H1 (cell line): ENCODE measurements at regions not wholly inside any gene's neighbourhood (a gene's known extent, or its start where the extent isn't known, plus 50 kb on each side); places are given as distances from the start of the nearest gene placed in this dataset.

Experiments used
- CTCF ChIA-PET: fragments of 300-600 bp; sonication (Branson Sonifier 250); formaldehyde crosslinking; loops from one replicate; lab custom pipeline; 2021; ENCODE audit not compliant: partially characterized antibody; lab: Charles Lee
- POLR2A ChIA-PET: fragments of 300-600 bp; sonication (Branson Sonifier 250); formaldehyde crosslinking; loops from one replicate; lab custom pipeline; 2021; ENCODE audit warnings: inconsistent platforms; ENCODE audit not compliant: partially characterized antibody; lab: Charles Lee
- DNase-seq, 2 experiments: peaks; one replicate each; pipeline versions ENCODE4 v3.0.0 to v3.0.0-alpha.2; 2010 to 2022; ENCODE audit warnings: low spot score in 2 of 2, low read depth in 1 of 2, mixed read lengths in 1 of 2
- FAIRE-seq: peaks from 2 replicates; lab custom pipeline; 2011; peaks lifted over from hg19 to GRCh38; lab: Jason Lieb, UNC
- H2AFZ ChIP-seq: 2 replicates; pipeline ENCODE4 v1.8.1; 2012; ENCODE audit warnings: low read length, inconsistent platforms
- H2AK5ac ChIP-seq: 2 replicates; pipeline ENCODE4 v1.6.1; 2013; ENCODE audit warnings: low read depth, low read length
- H2BK120ac ChIP-seq: replicated peaks from 2 replicates; pipeline ENCODE3; 2013; ENCODE audit warnings: low read depth, low read length, inconsistent platforms
- H2BK12ac ChIP-seq: 2 replicates; pipeline ENCODE4 v1.6.1; 2013; ENCODE audit warnings: low read depth, low read length
- H2BK15ac ChIP-seq: 2 replicates; pipeline ENCODE4 v1.6.1; 2013; ENCODE audit warnings: low read length
- H2BK20ac ChIP-seq: 2 replicates; pipeline ENCODE4 v1.6.1; 2013; ENCODE audit warnings: low read length
- H2BK5ac ChIP-seq: 2 replicates; pipeline ENCODE4 v1.6.1; 2013; ENCODE audit warnings: low read depth, low read length
- H3K14ac ChIP-seq: 2 replicates; pipeline ENCODE4 v1.6.1; 2013; ENCODE audit warnings: inconsistent platforms; ENCODE audit not compliant: insufficient read length
- H3K18ac ChIP-seq: 2 replicates; pipeline ENCODE4 v1.6.1; 2013; ENCODE audit warnings: low read length; ENCODE audit errors: extremely low read depth
- H3K23ac ChIP-seq: 2 replicates; pipeline ENCODE4 v1.6.1; 2013; ENCODE audit warnings: inconsistent platforms; ENCODE audit not compliant: insufficient read length
- H3K23me2 ChIP-seq: 2 replicates; pipeline ENCODE4 v1.6.1; 2013; ENCODE audit warnings: low read depth, low read length
- H3K27ac ChIP-seq: 2 replicates; pipeline ENCODE4 v1.6.1; 2011; ENCODE audit warnings: low read depth, low read length, inconsistent platforms
- H3K27me3 ChIP-seq, 4 experiments: replicated peaks in 1 of 4; 1 replicate in 1 of 4; 2 replicates in 3 of 4; pipeline versions ENCODE4 v1.6.1 to v1.8.1; 2011 to 2013; ENCODE audit warnings: low read length in 3 of 4, mild to moderate bottlenecking in 3 of 4, inconsistent platforms in 2 of 4, mixed read lengths in 2 of 4, moderate library complexity in 1 of 4; ENCODE audit not compliant: control insufficient read depth in 3 of 4, insufficient read depth in 3 of 4; ENCODE audit errors: extremely low read depth in 1 of 4
- H3K36me3 ChIP-seq, 4 experiments: 2 replicates each; pipeline versions ENCODE4 v1.6.1 to v1.8.1; 2011 to 2013; ENCODE audit warnings: mild to moderate bottlenecking in 4 of 4, low read length in 3 of 4, moderate library complexity in 2 of 4, control low read depth in 1 of 4, inconsistent platforms in 1 of 4; ENCODE audit not compliant: insufficient read depth in 4 of 4, control insufficient read depth in 2 of 4
- H3K4ac ChIP-seq: replicated peaks from 2 replicates; pipeline ENCODE3; 2013; ENCODE audit warnings: low read length, low read depth, mixed read lengths, inconsistent platforms; ENCODE audit not compliant: insufficient read length
- H3K4me1 ChIP-seq, 4 experiments: replicated peaks in 1 of 4; 1 replicate in 1 of 4; 2 replicates in 3 of 4; pipeline versions ENCODE4 v1.6.1 to v1.8.1; 2011 to 2013; ENCODE audit warnings: low read length in 3 of 4, inconsistent platforms in 2 of 4, mixed read lengths in 1 of 4; ENCODE audit not compliant: insufficient read depth in 4 of 4, control insufficient read depth in 3 of 4
- H3K4me2 ChIP-seq, 2 experiments: 2 replicates each; pipeline versions ENCODE4 v1.6.1 to v1.8.1; 2011 to 2013; ENCODE audit warnings: low read depth in 2 of 2, low read length in 2 of 2, control low read depth in 1 of 2, inconsistent platforms in 1 of 2, mild to moderate bottlenecking in 1 of 2; ENCODE audit not compliant: insufficient read depth in 1 of 2
- H3K4me3 ChIP-seq, 4 experiments: fragments of 200-600, 300-600 bp in 1 of 4; sonication (generic), shearing (Covaris generic), sonication (Bioruptor Twin) in 1 of 4; 2 replicates each; pipeline versions ENCODE4 v1.5.1 to v1.8.1; 2011 to 2016; ENCODE audit warnings: low read length in 4 of 4, low read depth in 3 of 4, control low read depth in 2 of 4, inconsistent platforms in 2 of 4, mild to moderate bottlenecking in 2 of 4, mixed read lengths in 1 of 4, moderate library complexity in 1 of 4; ENCODE audit not compliant: insufficient read depth in 2 of 4; ENCODE audit errors: extremely low read depth in 1 of 4
- H3K56ac ChIP-seq: replicated peaks from 2 replicates; pipeline ENCODE3; 2013; ENCODE audit warnings: low read depth, mild to moderate bottlenecking, mixed read lengths, low read length, inconsistent platforms; ENCODE audit not compliant: insufficient read length
- H3K79me1 ChIP-seq: 2 replicates; pipeline ENCODE4 v1.6.1; 2013; ENCODE audit warnings: low read depth, low read length, control low read depth
- H3K79me2 ChIP-seq, 2 experiments: 2 replicates each; pipeline versions ENCODE4 v1.6.1 to v1.8.1; 2012 to 2013; ENCODE audit warnings: low read length in 2 of 2, mild to moderate bottlenecking in 2 of 2, inconsistent platforms in 1 of 2; ENCODE audit not compliant: insufficient read depth in 2 of 2, control insufficient read depth in 1 of 2
- H3K9ac ChIP-seq, 4 experiments: replicated peaks in 1 of 4; 1 replicate in 1 of 4; 2 replicates in 3 of 4; pipeline versions ENCODE4 v1.6.1 to v1.8.1; 2011 to 2013; ENCODE audit warnings: low read depth in 3 of 4, low read length in 3 of 4, control low read depth in 2 of 4, mild to moderate bottlenecking in 2 of 4, moderate library complexity in 2 of 4, inconsistent platforms in 1 of 4; ENCODE audit errors: extremely low read depth in 1 of 4
- H3K9me3 ChIP-seq, 2 experiments: 2 replicates each; pipeline versions ENCODE4 v1.6.1 to v1.8.1; 2012 to 2013; ENCODE audit warnings: mild to moderate bottlenecking in 2 of 2, moderate library complexity in 2 of 2, control low read depth in 1 of 2, inconsistent platforms in 1 of 2, low read depth in 1 of 2, low read length in 1 of 2, mixed read lengths in 1 of 2; ENCODE audit not compliant: insufficient read depth in 2 of 2
- H4K20me1 ChIP-seq, 2 experiments: replicated peaks in 1 of 2; 2 replicates each; pipeline versions ENCODE3 to v1.8.1; 2011 to 2013; ENCODE audit warnings: inconsistent platforms in 2 of 2, low read length in 2 of 2, mild to moderate bottlenecking in 1 of 2; ENCODE audit not compliant: insufficient read depth in 2 of 2, control insufficient read depth in 1 of 2
- H4K5ac ChIP-seq: 2 replicates; pipeline ENCODE4 v1.6.1; 2013; ENCODE audit warnings: low read length, low read depth, mixed read lengths, inconsistent platforms; ENCODE audit not compliant: insufficient read length
- H4K8ac ChIP-seq: 2 replicates; pipeline ENCODE4 v1.8.0; 2013; ENCODE audit warnings: mild to moderate bottlenecking, moderate library complexity, low read length, inconsistent platforms; ENCODE audit not compliant: insufficient read depth; ENCODE audit errors: extremely low read depth
- H4K91ac ChIP-seq: replicated peaks from 2 replicates; pipeline ENCODE3; 2013; ENCODE audit warnings: low read length, mixed read lengths, inconsistent platforms; ENCODE audit not compliant: insufficient read length
- GTF2F1 ChIP-seq: IDR thresholded peaks from 2 replicates; pipeline ENCODE4 v1.6.1; 2012; ENCODE audit warnings: low read depth, low read length, improper control_type of control experiment, borderline replicate concordance
- HDAC2 ChIP-seq, 2 experiments: fragments of 300-600 bp in 1 of 2; sonication (generic) in 1 of 2; IDR thresholded peaks; 2 replicates each; pipeline ENCODE4 v1.6.1; 2011 to 2012; ENCODE audit warnings: low read depth in 2 of 2, low read length in 2 of 2, mild to moderate bottlenecking in 2 of 2, moderate library complexity in 2 of 2, borderline replicate concordance in 1 of 2, inconsistent platforms in 1 of 2
- POLR2AphosphoS5 ChIP-seq: IDR thresholded peaks from 2 replicates; pipeline ENCODE4 v1.6.1; 2011; ENCODE audit warnings: low read depth, low read length
- RFX5 ChIP-seq: IDR thresholded peaks from 2 replicates; pipeline ENCODE4 v1.6.1; 2011; ENCODE audit warnings: low read depth, low read length, improper control_type of control experiment, borderline replicate concordance
- SIN3A ChIP-seq, 2 experiments: IDR thresholded peaks in 1 of 2; conservative IDR thresholded peaks in 1 of 2; 2 replicates each; pipeline ENCODE4 v1.6.1; 2011 to 2012; ENCODE audit warnings: low read length in 2 of 2, improper control_type of control experiment in 1 of 2, low read depth in 1 of 2, mild to moderate bottlenecking in 1 of 2
- WGBS, 2 experiments: shearing (Covaris generic) in 1 of 2; methylation state at CpG; one replicate each; pipeline versions ENCODE4 v1.1.6 to v1.1.7; 2013 to 2015; ENCODE audit warnings: low lambda C conversion rate in 2 of 2, mixed read lengths in 2 of 2, inconsistent platforms in 1 of 2, low coverage in 1 of 2, missing lambda C conversion rate in 1 of 2; ENCODE audit not compliant: insufficient replicate concordance in 2 of 2, insufficient coverage in 1 of 2, insufficient read length in 1 of 2; ENCODE audit errors: extremely low coverage in 1 of 2, missing lambda C conversion rate in 1 of 2; 5-methylcytosine and 5-hydroxymethylcytosine counted together

DNA sequence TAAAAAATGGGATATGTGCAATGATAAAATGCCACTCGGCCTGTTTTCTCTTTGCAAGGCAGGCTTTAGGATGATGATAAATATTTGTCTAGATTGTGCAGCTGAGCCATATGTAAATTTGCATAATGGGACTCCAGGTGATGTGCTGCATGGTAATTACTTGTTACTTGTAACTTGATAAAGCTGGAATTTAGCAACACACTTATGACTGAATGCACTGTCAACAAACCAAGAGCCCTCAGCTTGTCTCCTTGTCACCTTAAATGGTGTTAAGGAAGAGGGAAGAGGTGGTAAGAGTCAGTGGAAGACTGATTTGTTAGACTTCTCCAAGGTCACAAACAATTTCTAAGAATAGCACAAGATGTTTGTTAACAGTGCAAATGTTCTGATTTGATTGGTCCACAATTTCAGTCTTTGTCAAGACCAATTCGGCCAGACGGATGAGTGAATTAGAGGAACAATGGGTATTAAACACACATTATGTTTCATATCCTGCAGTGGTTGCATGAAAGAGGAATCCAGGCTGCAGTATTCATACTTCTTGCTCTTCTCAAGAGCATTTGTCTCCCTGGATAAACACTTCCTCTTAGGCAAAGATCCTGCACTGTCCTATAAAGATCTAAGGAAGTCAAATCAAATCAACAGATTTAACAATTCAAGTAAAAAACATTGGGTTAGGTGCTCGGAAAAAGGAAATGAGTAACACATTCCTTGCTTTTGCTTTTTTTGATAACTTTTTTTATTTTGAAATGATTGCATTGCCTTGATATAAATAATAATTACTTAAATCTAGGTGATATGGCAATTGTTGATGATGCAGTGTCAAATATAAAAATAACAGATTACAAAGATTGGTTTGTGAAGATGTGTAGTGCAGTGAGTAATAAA lies 448.3 kb upstream of the DDI1 start:
- Histone ChIP-seq H2BK120ac (no peak overlapping the region), H3K27me3 (no peaks in the 10 kb centered on the region), H3K18ac (no peak overlapping the region), H4K20me1 (no peaks in the 10 kb centered on the region), H2AK5ac (no peak overlapping the region), H4K5ac (no peak overlapping the region), H3K4ac (no peak overlapping the region), H3K27ac (no peak overlapping the region), H3K56ac (no peak overlapping the region), H3K9me3 (no peaks in the 10 kb centered on the region), H4K91ac (no peak overlapping the region), H2BK5ac (no peak overlapping the region), H2BK15ac (no peak overlapping the region), H4K8ac (no peak overlapping the region), H3K36me3 (no peaks in the 10 kb centered on the region), H3K14ac (no peak overlapping the region), H3K4me2 (no peak overlapping the region), H3K23me2 (no peaks in the 10 kb centered on the region), H3K9ac (no peak overlapping the region), H2BK12ac (no peak overlapping the region), H3K23ac (no peak overlapping the region), H3K79me2 (no peaks in the 10 kb centered on the region), H2BK20ac (no peak overlapping the region), H3K79me1 (no peaks in the 10 kb centered on the region), H2AFZ (no peak overlapping the region; the same call in 1 of the 2 replicates), H3K4me3 (no peak overlapping the region), H3K4me1 (no peaks in the 10 kb centered on the region)
- DNase-seq = no peak
- ChIA-PET POLR2A (no interaction called here), CTCF (interaction anchor here (0.8 kb wide), 1 partner anchor 12 kb away, joined by 3 read pairs; no protein-coding TSS in a partner anchor)
- FAIRE-seq = no peak
- 93% methylated on average over 4 of the region's 4 CpGs; no CpG with 5 or more reads in 1 of the 2 experiments for WGBS, 2 experiments
- no peak for TF ChIP-seq GTF2F1
- no peak for TF ChIP-seq HDAC2 (IDR thresholded peaks at IDR 0.05; ENCODE audit: borderline replicate concordance in 1 of 2, low read depth in 2 of 2, low read length in 2 of 2)
- TF ChIP-seq POLR2AphosphoS5 = no peak
- no peak for TF ChIP-seq RFX5
- no peak for TF ChIP-seq SIN3A (conservative IDR thresholded peaks at IDR 0.05 in 1 of 2, IDR thresholded peaks at IDR 0.05 in 1 of 2; ENCODE audit: low read depth in 1 of 2, low read length in 2 of 2)
